ENCODE measurements at regions not wholly inside any gene's neighbourhood (a gene's known extent, or its start where the extent isn't known, plus 50 kb on each side); places are given as distances from the start of the nearest gene placed in this dataset.
"Not testable (repeated sequence)": the region's sequence is repeated elsewhere in the genome, so short reads cannot be mapped to it uniquely, and the experiment has no call there.

DNA sequence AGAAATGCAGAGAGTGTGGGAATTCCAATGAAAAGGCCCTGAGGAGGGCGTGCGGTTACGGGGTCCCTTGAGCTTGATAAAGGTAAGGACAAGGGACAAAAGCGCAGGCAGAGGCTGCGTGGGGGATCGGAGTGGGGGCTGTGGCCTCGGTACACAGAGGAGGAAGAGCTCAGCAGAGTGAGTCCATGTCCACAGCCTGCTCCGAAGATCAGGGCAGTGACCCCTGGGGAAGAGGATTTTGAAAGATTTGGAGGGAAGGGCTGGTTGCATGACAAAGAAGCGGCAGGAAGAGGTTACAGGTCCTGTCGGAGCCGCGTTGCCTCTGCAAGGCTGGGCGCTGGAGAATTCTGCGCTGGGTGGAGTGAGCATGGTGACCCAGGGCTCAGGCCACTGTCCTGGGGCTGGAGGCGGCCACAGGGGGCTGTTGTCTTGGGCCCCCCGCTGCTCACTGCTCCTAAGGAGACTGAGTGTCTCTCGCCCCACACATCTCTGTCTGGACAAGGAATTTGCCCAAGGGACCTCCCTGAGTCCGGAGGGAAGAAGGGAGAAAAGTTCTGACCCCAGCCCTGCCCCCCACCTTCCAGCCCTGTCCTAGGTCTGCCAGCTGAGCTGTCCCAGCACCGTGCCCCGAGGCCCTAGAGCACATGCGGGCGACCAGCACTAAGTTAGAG is 69.8 kb upstream of the INSIG1 start:
- DNase-seq (ENCODE audit: low read depth in 1 of 2, low spot score in 1 of 2): no peak

DNA sequence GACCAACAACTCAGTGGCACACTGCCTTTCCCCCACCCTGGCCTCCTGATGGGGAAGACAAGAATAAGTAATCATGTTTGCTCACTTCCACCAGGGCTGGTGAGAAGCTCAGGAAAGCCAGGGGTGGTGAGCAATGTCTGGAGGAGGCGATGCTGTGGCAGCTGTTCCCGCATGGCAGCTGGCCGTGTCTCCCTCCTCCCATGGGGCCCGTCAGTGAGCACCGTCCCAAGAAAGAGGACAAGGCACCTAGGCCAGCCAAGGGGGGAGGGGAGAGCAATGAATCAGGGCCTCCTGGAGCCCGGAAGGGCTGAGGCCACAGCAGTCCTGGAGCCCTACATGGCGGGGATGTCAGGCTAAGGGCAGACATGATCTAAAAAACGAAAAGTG is 69.2 kb upstream of the INSIG1 start:
- DNase-seq (ENCODE audit: low read depth in 1 of 2, low spot score in 1 of 2): no peak

DNA sequence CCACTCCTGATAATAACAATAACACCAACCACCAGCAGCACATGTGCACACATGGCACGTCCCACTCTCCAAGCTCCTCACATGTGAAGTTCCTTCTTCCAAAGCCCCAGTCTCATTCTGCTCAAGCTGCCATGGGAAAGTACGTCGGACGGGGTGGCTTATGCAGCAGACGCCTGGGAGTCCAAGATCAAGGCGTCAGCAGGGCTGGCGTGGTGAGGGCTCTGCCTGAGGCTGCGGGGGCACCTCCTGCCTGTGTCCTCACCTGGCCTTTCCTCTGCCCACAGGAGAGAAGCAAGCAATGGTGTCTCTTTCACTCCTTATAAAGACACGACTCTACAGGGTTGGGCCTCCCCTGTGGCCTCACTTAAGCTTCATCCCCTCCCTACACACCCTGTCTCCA is 68.8 kb upstream of the INSIG1 start:
- no peak for DNase-seq (ENCODE audit: low read depth in 1 of 2, low spot score in 1 of 2)

DNA sequence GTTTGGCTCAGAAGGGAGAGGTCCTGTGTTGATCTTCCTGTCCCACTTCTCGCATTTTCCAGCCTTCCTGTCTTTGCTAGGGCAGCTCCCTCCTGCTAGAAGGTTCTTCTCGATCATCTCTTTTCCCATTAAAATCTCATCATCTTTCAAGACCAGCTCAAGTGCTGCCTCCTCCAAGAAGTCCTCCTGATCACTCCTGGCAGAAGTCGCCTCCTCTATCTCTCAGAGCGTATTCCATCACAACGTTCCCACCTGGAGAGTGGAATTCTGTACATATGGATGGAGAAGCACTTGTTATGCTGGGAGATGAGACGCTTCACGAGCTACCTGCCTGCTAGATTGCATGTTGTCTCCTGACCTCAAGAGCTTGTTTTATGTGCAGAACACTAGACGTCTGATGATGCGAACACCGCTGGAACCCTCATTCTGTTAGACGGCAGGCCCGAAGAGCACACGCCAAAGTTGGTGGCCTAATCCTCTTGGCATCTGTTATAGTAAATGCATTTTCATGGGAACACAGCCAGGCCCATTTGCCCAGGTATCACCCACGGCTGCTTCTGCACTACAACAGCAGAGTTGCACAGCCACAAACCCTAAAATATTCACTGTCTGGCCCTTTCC is 68.0 kb upstream of the INSIG1 start:
- DNase-seq (ENCODE audit: low read depth in 1 of 2, low spot score in 1 of 2): no peak

DNA sequence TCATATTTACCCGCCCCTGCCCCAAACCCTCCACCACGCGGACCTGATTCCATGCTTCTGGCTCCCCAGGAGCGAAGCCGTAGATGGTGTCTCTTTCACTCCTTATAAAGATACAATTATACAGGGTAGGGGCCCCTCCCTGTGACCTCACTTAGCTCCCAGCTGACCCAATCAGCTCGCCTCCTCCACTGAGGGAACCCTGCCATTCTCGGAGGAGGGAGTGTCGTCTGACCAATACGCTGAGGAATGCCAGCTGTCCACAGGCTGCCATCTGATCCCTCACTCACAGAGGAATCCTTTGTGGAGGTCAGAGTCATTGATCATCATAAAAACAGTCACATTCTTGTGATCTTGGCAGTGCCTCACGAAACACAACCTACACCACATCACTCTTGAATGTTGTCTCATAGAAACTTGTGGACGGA is 67.5 kb upstream of the INSIG1 start:
- no peak for DNase-seq (ENCODE audit: low read depth in 1 of 2, low spot score in 1 of 2)

DNA sequence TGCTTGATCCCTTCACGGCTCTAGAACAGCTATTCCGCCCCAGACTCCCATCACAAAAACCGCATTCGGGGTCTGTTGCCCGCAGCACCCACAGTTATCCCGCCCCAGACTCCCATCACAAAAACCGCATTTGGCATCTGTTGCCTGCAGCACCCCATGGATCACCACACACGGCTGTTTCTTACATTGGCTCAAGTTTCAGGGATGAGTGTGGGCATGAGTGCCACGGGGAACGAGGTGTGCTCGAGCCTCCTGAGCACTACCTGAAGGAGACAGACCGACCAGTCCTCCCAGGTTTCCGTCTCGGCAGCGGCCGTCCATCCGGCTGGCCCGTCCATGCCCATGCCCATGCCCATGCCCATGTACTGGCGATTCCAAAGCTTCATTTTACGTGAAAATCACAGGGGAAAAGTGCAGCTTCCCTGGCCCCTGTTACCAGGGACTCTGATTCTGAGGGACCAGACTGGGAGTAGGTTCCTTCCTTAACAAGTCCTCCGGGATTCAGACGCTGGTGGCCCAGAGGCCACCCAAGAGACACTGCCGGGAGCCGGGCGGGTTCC is 66.4 kb upstream of the INSIG1 start:
- no peak for DNase-seq (ENCODE audit: low read depth in 1 of 2, low spot score in 1 of 2)

DNA sequence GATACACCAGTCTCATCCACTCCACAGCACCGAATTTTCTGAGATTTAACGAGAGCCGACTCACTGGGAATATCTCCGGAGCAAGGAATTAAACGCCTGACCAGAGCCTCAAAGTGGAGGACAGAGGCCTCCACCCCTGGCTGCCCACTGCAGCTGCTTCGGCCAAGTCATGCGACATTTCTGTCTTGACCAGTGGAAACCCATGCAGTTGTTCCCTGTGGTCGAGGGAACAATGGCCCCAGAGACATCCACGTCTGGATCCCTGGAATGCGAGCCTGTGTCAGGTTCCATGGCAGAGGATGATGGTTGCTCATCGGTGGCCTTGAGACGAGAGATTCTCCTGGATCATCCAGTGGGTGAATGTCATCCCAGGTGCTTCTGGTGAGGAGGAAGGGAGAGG is 65.7 kb upstream of the INSIG1 start:
- DNase-seq (ENCODE audit: low read depth in 1 of 2, low spot score in 1 of 2): no peak

DNA sequence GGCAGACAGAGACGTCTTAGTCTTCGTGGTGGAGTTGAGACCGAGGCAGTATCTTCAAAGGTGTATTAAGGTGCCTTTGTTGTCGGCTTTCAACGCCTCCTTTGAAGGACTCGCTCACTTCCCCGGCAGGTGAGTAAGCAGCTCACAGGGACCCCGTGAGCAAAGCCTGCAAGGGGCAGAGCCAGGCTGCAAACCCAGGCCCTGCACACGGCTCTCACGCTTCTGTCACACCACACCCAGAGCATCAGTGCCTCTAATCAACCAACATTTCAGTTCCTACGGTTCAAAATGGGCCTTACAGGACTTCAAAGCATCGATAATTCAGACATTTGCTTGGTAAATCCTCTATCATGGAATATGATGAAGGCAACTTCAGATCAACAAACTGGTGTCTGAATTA is 64.8 kb upstream of the INSIG1 start:
- no peak for DNase-seq (ENCODE audit: low read depth in 1 of 2, low spot score in 1 of 2)

DNA sequence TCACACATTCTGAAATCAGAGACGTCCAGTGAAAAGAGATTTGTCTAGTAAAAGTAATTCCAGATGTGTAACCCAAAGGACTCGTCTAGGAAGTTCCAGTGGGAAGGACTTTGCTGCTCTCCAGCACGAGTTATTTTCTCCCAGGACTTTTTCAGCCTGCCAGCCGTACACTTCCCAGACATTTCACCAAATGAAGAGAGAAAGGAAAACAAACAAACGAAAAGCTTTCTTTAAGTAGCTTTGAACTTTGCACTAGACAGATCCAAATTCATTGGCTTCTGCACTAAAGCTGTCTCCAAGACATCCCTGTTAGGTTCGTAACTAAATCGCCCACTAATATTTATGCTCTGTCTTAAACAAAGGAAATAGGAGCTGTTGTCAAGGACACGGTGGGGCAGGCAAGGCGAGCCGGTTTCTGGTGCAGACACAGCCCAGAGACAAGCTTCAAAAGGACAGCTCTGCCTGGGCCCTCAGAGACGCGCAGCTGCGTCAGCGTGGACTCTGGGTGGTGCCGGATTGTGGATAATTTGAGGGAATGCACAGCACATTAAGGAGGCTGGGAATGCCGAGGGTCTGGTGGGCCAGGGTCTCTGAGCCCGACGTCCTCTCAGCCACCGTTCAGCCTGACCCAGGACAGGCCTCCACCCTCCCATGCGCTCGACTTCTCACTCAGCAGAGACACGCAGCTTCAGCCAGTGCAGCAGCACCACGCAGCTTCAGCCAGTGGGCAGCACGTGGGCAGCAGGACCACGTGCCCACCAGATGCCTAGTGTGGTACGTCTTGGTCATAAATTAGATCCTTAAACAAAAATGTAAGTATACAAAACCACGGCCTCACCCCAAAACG is 64.1 kb upstream of the INSIG1 start:
- no peak for DNase-seq (ENCODE audit: low read depth in 1 of 2, low spot score in 1 of 2)

DNA sequence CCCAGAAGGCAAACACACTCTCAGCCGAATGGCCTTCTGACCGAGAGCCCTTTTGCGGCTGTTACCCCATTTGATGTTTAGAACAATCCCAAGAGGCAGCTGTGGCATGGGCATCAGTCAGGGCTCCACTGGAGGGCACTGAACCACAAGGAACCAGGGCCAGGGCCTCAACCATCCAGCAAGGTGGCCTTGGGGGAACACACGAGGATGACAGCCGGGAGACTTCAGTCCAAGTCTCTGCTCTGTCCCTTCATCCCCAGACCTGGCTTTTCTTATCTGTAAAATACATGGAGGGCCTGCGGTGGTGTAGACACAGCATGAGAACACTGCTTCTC is 63.6 kb upstream of the INSIG1 start:
- no peak for DNase-seq (ENCODE audit: low read depth in 1 of 2, low spot score in 1 of 2)

DNA sequence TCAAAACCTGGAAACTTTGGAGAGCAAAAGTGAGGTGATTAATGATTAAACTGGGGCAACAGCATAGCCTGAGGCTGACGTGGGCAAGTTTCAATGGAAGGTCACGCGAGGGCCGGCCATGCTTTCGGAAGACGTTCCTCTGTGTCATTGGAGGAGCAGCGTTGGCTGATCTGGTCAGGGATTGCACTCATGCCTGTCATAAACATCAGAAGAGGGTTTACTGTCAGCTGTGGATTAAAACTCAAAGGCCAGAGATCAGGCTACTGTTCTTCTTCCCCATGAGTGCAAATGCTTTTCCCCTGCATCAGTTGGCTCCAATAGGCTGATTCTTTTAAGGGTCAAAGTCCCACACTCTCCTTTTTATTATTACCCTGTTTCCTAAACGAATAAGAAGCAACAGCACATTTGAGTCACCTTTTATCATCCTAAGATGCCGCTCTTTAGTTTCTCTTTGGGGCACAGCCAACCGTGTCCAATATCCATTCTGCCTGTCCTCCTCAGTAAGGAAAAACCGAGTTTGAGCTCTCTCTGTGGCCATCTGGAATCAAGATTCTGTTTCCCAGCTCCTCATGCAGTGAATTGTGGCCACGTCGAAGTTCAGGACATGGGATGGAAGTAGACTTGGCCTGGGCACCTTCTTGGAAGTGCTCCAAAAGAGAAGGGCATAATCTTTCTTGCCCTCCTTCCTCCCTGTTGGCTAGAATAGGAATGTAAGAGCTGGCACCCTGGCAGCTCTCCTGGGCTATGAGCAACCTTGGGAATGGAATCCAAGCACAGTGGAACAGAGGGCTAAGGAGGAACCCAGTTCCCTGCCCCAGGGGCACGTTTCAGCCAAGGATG is 62.5 kb upstream of the INSIG1 start:
- DNase-seq (ENCODE audit: low read depth in 1 of 2, low spot score in 1 of 2): no peak

DNA sequence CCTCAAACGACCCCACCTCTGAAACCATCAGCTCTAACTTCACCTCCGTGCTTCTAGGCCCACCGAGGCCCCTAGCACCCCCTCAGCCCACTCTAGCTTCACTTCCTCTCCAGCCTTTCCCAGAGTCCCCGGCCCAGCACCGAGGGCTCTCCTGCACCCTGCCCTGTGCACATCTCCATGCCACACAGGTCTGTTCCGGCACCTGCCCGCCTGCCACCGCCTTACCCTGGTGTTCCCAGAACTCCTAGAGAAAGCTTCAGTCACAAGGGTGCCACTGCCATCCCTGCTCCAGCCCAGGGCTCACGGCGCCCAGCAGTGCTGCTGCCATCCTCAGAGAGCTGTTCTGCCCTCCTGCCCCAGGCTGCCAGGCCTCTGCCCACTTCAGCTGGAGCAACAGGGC is 61.3 kb upstream of the INSIG1 start:
- no peak for DNase-seq (ENCODE audit: low read depth in 1 of 2, low spot score in 1 of 2)

DNA sequence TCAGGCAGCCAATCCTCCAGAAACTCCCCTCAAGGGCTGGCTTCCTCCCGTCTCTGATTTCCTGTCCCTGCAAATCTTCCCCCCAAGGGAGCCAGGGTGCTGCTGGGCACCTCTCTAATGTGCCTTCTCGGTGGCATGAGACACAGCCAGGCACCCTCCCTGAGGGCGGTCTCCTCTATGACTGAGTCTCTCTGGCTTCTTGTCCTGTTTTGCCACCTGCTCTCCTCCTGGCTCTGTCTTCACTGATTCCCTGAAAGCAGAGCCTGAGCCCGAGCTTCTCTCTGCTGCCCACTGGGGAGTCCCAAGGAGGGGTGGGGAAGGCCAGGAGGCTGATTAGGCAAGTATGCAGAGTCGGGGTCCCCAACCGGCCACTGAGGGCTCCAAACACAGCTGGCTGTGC is 60.4 kb upstream of the INSIG1 start:
- DNase-seq (ENCODE audit: low read depth in 1 of 2, low spot score in 1 of 2): no peak

DNA sequence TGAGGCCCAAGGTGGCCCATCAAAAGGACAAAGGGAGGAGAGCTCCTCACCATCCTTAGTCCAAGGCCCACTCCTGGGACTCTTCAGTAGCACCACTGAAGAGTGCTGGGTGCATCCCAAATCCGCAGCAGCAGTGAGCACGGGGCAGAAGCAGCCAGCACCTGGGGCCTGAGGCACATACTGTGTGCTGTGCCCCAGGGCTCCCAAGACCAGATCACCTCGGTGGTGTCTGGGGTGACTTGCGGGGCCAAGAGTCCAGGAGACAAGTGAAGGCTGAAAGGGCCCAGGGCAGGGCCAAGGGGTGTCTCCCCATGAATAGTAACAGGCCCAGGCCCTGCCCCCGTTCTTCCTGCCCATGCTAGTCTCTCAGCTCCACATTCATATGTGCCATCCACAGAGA is 59.9 kb upstream of the INSIG1 start:
- DNase-seq (ENCODE audit: low read depth in 1 of 2, low spot score in 1 of 2): no peak

DNA sequence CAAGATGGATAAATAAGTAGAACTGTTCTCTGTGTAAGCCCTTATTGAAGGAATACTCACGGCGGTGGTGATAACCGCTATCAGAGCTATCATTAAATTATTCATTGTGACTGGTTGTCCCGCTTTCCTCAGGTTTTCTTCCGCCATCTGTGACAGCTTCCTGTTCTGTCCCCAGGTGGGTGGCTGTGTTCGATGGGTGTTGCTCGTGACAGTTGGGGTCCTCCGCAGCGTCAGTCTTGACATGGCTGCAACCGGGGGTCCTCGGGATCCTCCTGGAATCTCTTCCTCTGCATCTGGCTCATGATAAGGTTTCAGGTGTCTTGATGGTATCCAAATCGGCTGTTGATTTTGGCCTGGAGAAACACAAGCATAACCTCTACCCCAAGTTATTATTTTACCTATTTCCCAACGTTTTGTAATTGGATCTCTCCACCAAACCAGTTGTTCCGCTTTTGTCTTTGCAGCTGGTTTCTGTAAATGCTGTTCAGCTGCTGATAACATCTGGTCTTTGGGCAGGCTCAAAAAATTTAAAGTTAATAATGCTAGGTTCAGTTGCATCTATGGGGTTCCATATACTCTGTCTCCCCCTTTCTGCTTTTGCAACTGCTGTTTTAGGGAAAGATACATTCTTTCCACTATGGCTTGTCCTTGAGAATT is 58.1 kb upstream of the INSIG1 start:
- DNase-seq (ENCODE audit: low read depth in 1 of 2, low spot score in 1 of 2): not testable (repeated sequence)

DNA sequence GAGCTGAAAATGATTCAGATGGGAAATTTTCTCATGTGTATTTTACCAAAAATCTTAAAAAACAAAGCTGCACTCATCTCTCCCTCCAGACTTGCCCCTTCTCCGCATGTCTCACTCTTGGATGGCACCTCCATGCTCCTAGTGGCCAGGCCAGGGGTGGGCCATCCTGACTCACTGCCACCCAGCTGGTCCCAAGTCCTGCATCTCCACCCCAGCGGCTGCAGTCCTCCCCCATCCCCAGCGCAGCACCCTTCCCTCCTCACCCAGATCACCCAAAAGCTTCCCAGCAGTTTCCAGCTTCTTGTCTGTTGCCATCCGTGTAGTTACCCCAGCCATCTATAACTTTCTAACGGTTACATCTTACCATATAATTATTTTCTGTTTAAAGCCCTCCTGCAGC is 53.0 kb upstream of the INSIG1 start:
- DNase-seq (ENCODE audit: low read depth in 1 of 2, low spot score in 1 of 2): no peak

DNA sequence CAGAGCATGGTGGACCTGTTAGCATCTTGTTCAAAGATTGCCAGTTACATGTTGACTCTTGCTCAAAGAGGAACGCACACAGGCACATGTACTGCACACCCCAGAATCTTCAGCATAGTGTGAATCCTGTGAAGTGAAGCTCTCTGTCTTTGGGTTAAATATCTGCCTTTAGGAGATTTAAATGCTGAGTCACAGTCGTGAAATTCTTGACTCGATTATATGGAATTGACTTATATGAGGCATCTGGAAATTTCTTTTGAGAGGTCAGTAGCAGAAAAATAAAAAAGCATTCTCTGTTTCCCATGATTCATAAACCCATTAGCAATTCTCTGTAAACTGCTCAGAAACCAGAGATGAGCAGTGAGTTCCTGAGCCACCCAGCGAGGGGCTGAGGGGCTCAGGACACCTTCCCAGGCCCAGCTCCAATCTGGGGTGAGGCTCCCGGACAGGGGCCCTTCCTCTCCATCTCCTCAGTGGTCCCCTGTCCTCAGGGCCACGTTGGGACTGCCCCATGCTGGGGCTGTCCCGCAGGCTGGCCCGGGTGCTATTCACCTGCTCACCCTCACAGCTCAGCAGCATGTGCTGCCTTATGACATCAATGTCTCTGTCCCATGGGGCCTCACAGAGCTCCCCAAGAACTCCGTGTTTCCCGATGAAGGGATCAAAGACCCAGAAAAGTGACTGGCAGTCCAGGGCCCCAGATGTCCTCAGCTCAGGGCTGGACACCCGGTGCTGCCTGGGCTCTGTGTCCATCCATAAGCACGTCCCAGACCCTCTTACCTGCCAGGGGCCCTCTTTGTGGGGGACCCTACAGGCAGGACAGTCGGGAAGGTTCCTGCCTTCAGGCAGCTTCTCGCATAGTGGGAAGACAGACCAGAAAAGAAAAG is 50.0 kb upstream of the INSIG1 start:
- no peak for DNase-seq (ENCODE audit: low read depth in 1 of 2, low spot score in 1 of 2)
